Lung (tissue), 11 donors: ENCODE measurements at regions not wholly inside any gene's neighbourhood (a gene's known extent, or its start where the extent isn't known, plus 50 kb on each side); places are given as distances from the start of the nearest gene placed in this dataset.

Source experiments
- ATAC-seq: fragments of 200-7000 bp; cut with Tn5 transposase; one replicate; pipeline ENCODE4 v1.9.1; 2020; ENCODE audit warnings: moderate number of reproducible peaks; ENCODE audit not compliant: insufficient read depth, low FRiP score
- DNase-seq, 3 donors: peaks; one replicate each; pipeline ENCODE4 v3.0.0-alpha.2; 2013 to 2017
- H3K27ac ChIP-seq, 2 donors: one replicate each; pipeline ENCODE4 v1.5.1; 2013; ENCODE audit warnings: mild to moderate bottlenecking in 2 of 2, moderate library complexity in 2 of 2, control low read depth in 1 of 2, inconsistent platforms in 1 of 2, low read depth in 1 of 2, low read length in 1 of 2
- H3K27me3 ChIP-seq, 3 donors: one replicate each; pipeline ENCODE4 v1.5.1; 2013; ENCODE audit warnings: low read length in 2 of 3; ENCODE audit not compliant: control insufficient read depth in 3 of 3, insufficient read depth in 3 of 3
- H3K36me3 ChIP-seq, 4 donors: one replicate each; pipeline ENCODE4 v1.5.1; 2013; ENCODE audit warnings: low read length in 4 of 4, mild to moderate bottlenecking in 1 of 4, moderate library complexity in 1 of 4; ENCODE audit not compliant: control insufficient read depth in 4 of 4, insufficient read depth in 4 of 4
- H3K4me1 ChIP-seq, 5 donors: one replicate each; pipeline ENCODE4 v1.5.1; 2013; ENCODE audit warnings: low read length in 5 of 5, mild to moderate bottlenecking in 2 of 5, moderate library complexity in 1 of 5; ENCODE audit not compliant: control insufficient read depth in 5 of 5, insufficient read depth in 5 of 5
- H3K4me3 ChIP-seq: one replicate; pipeline ENCODE4 v1.5.1; 2013; ENCODE audit warnings: mild to moderate bottlenecking, control low read depth, moderate library complexity
- H3K9ac ChIP-seq, 2 donors: one replicate each; pipeline ENCODE4 v1.5.1; 2013; ENCODE audit warnings: low read length in 2 of 2, control low read depth in 1 of 2; ENCODE audit not compliant: insufficient read depth in 1 of 2
- H3K9me3 ChIP-seq, 4 donors: one replicate each; pipeline ENCODE4 v1.5.1; 2013; ENCODE audit warnings: low read length in 3 of 4, mild to moderate bottlenecking in 1 of 4, moderate library complexity in 1 of 4; ENCODE audit not compliant: control insufficient read depth in 4 of 4, insufficient read depth in 3 of 4
- CTCF ChIP-seq: IDR thresholded peaks from 2 replicates; pipeline ENCODE4 v1.5.1; 2012; ENCODE audit warnings: mild to moderate bottlenecking; ENCODE audit errors: control extremely low read depth, extremely low read depth
- WGBS, 2 donors: extraction: QIAGEN DNeasy Blood & Tissue Kit; methylation state at CpG; one replicate each; pipeline ENCODE4 v1.1.7; 2013; 5-methylcytosine and 5-hydroxymethylcytosine counted together
- donor health status: control.
- donor health status: control.
- donor health status: Bipolar disorder and iron deficiency.
- donor health status: healthy.
- donor health status: DM: yes; HTN: yes; CAD: no.

GRCh38 chr14:25108959-25109358 lies 59.0 kb upstream of the STXBP6 start:
- TF ChIP-seq CTCF = no peak
- peak overlapping the region in 1 of 2 donors; percentile 13 for H3K27ac ChIP-seq
- H3K4me1 ChIP-seq = peaks cover 0 to 15% (median 12%) of the 10 kb centered on the region in 5 donors
- H3K27me3 ChIP-seq = no peaks in the 10 kb centered on the region
- ATAC-seq (no peak), DNase-seq (peak; percentile 56 to 67 (median 57))
- 56 to 63% methylated on average over 2 of the region's 2 CpGs for WGBS, 2 donors
- no peak overlapping the region for H3K4me3 ChIP-seq
- H3K36me3 ChIP-seq = no peaks in the 10 kb centered on the region
- no peak overlapping the region for H3K9ac ChIP-seq
- H3K9me3 ChIP-seq = no peaks in the 10 kb centered on the region

DNA sequence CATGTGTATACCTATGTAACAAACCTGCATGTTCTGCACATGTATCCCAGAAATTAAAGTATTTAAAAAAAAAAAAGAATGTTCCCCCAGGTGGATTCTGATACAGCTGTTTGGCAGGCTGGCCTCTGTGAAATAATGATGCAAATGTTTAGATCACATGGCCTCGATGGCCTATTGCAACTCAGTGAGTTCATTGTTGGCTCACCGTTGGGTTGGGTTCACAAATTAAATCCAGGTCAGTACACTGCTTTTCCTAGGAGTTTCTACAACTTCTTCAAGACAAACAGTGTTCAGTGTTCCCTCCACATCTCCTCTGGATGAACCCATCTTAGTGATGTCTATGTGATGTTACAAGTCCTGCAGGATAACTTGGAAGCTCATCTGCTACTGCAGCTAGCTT lies 58.3 kb upstream of the STXBP6 start:
- Histone ChIP-seq H3K9me3 (no peaks in the 10 kb centered on the region), H3K27ac (no peak overlapping the region), H3K27me3 (no peaks in the 10 kb centered on the region), H3K4me3 (no peak overlapping the region), H3K9ac (no peak overlapping the region), H3K36me3 (no peaks in the 10 kb centered on the region), H3K4me1 (peaks cover 0 to 17% (median 12%) of the 10 kb centered on the region in 5 donors)
- ATAC-seq = no peak
- WGBS, 2 donors = 90 to 98% methylated on average over 2 of the region's 2 CpGs
- no peak for DNase-seq
- TF ChIP-seq CTCF = no peak

DNA sequence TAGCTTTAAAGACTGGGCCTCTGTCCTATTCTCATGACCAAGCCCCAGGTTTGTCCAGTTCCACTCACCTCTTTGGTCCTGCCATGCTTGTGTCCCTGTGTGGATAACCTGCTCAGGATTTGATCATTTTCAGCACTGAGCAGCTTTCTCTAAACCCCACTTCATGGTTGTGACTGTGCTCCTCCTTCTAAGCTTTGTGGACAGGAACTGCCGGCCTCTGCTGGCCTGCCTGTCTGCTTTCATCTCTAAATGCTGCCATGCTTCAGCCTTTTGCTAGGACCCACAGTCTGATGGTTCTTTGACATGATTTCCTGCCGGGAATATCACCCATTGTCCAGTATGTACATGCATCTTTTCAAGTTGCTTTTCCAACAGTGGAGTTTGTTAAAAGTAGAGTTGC lies 53.9 kb upstream of the STXBP6 start:
- WGBS, 2 donors = 37 to 79% methylated on average over 2 of the region's 2 CpGs

More for the DNA sequence above, 53.9 kb upstream of the STXBP6 start:
- no peaks in the 10 kb centered on the region for H3K36me3 ChIP-seq
- H3K9me3 ChIP-seq = no peaks in the 10 kb centered on the region
- no peak overlapping the region for H3K27ac ChIP-seq
- DNase-seq (no peak), ATAC-seq (no peak)
- H3K4me3 ChIP-seq = no peak overlapping the region
- peaks cover 0 to 6% (median 3%) of the 10 kb centered on the region in 5 donors for H3K4me1 ChIP-seq
- no peak overlapping the region for H3K9ac ChIP-seq
- TF ChIP-seq CTCF = no peak
- H3K27me3 ChIP-seq = no peaks in the 10 kb centered on the region
